Stimulated activated CD4-positive, alpha-beta T cell treated with anti-CD3 and anti-CD28 coated beads, Interleukin-4, amount 100 ng/mL, for 4 hours (primary cell): ENCODE measurements at regions not wholly inside any gene's neighbourhood (a gene's known extent, or its start where the extent isn't known, plus 50 kb on each side); places are given as distances from the start of the nearest gene placed in this dataset.

Experiments
- DNase-seq, 2 experiments: peaks; one replicate each; pipeline ENCODE4 v3.0.0-alpha.2; 2020

GRCh38 chr3:70550723-70551319, 238.4 kb upstream of the MDFIC2 start:
- DNase-seq, result peak; percentile 59 to 79

GRCh38 chr3:70546679-70547078, 234.2 kb upstream of the MDFIC2 start:
- DNase-seq, result no peak

GRCh38 chr3:70543493-70543892, 231.1 kb upstream of the MDFIC2 start:
- no peak for DNase-seq

GRCh38 chr3:70539908-70540307, 227.5 kb upstream of the MDFIC2 start:
- DNase-seq, result no peak

- DNase-seq, result no peak
Observed at GRCh38 chr3:70532806-70533205, 220.4 kb upstream of the MDFIC2 start.

- DNase-seq, result no peak
Observed at GRCh38 chr3:70531838-70532489, 219.5 kb upstream of the MDFIC2 start.

GRCh38 chr3:70531063-70531657, 218.7 kb upstream of the MDFIC2 start:
- DNase-seq, result no peak

- DNase-seq, result no peak
Observed at GRCh38 chr3:70530626-70531025, 218.2 kb upstream of the MDFIC2 start.

GRCh38 chr3:70527026-70527425, 214.6 kb upstream of the MDFIC2 start:
- no peak for DNase-seq

GRCh38 chr3:70519913-70520659, 207.6 kb upstream of the MDFIC2 start:
- DNase-seq, result no peak

GRCh38 chr3:70519026-70519425, 206.6 kb upstream of the MDFIC2 start:
- no peak for DNase-seq

GRCh38 chr3:70518356-70518755, 205.9 kb upstream of the MDFIC2 start:
- DNase-seq, result no peak

- no peak for DNase-seq
Observed at GRCh38 chr3:70517124-70517890, 204.9 kb upstream of the MDFIC2 start.

GRCh38 chr3:70516076-70516475, 203.6 kb upstream of the MDFIC2 start:
- no peak for DNase-seq

GRCh38 chr3:70507486-70507885, 195.0 kb upstream of the MDFIC2 start:
- DNase-seq, result no peak

GRCh38 chr3:70506775-70507174, 194.3 kb upstream of the MDFIC2 start:
- DNase-seq, result no peak

GRCh38 chr3:70501561-70501960, 189.1 kb upstream of the MDFIC2 start:
- no peak for DNase-seq

- no peak for DNase-seq
Observed at GRCh38 chr3:70488816-70489215, 176.4 kb upstream of the MDFIC2 start.

- DNase-seq, result no peak
Observed at GRCh38 chr3:70488131-70488530, 175.7 kb upstream of the MDFIC2 start.

GRCh38 chr3:70486414-70487017, 174.1 kb upstream of the MDFIC2 start:
- DNase-seq, result no peak

- DNase-seq, result no peak
Observed at GRCh38 chr3:70476174-70476573, 163.7 kb upstream of the MDFIC2 start.
